Fibroblast of pulmonary artery (primary cell): ENCODE measurements at regions not wholly inside any gene's neighbourhood (a gene's known extent, or its start where the extent isn't known, plus 50 kb on each side); places are given as distances from the start of the nearest gene placed in this dataset.

Source experiments
- DNase-seq: peaks from one replicate; pipeline ENCODE4 v3.0.0-alpha.2; 2010; ENCODE audit warnings: low read depth
- H3K4me3 ChIP-seq: replicated peaks from 2 replicates; pipeline ENCODE4 v1.5.1; 2011; ENCODE audit warnings: low read depth, mild to moderate bottlenecking, control low read depth, low read length, moderate library complexity
- TF ChIP-seq, protein P1 (sequence below): IDR thresholded peaks from 2 replicates; pipeline ENCODE4 v1.5.1; 2011; ENCODE audit warnings: mild to moderate bottlenecking, control low read depth, low read length, inconsistent platforms; ENCODE audit errors: missing control alignments

- TF ChIP-seq, protein P1, sequence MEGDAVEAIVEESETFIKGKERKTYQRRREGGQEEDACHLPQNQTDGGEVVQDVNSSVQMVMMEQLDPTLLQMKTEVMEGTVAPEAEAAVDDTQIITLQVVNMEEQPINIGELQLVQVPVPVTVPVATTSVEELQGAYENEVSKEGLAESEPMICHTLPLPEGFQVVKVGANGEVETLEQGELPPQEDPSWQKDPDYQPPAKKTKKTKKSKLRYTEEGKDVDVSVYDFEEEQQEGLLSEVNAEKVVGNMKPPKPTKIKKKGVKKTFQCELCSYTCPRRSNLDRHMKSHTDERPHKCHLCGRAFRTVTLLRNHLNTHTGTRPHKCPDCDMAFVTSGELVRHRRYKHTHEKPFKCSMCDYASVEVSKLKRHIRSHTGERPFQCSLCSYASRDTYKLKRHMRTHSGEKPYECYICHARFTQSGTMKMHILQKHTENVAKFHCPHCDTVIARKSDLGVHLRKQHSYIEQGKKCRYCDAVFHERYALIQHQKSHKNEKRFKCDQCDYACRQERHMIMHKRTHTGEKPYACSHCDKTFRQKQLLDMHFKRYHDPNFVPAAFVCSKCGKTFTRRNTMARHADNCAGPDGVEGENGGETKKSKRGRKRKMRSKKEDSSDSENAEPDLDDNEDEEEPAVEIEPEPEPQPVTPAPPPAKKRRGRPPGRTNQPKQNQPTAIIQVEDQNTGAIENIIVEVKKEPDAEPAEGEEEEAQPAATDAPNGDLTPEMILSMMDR, result no peak
- no peak overlapping the region for H3K4me3 ChIP-seq
- DNase-seq, result no peak
These were observed 771.6 kb downstream of the LRFN5 start for GRCh38 chr14:42378274-42378673.

GRCh38 chr14:42374332-42374731 is 767.7 kb downstream of the LRFN5 start:
- TF ChIP-seq, protein P1, result no peak
- no peak for DNase-seq
- no peak overlapping the region for H3K4me3 ChIP-seq

DNA sequence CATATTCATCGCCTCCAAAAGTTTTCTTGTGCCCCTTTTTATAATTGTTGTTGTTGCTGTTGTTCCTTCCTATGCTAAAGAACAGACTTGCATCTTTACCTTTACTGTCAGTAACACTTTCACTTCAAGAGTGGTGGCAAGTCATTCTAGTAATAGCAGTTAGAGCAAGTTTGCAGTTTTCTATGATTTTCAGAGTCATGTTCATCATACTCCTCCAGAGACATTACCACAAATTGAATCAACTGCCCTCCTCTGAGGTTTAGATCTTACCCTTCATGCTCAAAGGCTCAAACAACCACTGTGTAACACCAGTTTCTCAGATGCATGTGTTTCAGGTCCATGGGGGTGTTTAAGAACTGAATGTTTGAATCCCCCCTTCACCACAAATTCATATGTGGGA is 763.4 kb downstream of the LRFN5 start:
- no peak overlapping the region for H3K4me3 ChIP-seq
- TF ChIP-seq, protein P1, result no peak
- DNase-seq, result no peak

GRCh38 chr14:42368234-42368633 is 761.6 kb downstream of the LRFN5 start:
- TF ChIP-seq, protein P1, result no peak
- no peak for DNase-seq
- no peak overlapping the region for H3K4me3 ChIP-seq

DNA sequence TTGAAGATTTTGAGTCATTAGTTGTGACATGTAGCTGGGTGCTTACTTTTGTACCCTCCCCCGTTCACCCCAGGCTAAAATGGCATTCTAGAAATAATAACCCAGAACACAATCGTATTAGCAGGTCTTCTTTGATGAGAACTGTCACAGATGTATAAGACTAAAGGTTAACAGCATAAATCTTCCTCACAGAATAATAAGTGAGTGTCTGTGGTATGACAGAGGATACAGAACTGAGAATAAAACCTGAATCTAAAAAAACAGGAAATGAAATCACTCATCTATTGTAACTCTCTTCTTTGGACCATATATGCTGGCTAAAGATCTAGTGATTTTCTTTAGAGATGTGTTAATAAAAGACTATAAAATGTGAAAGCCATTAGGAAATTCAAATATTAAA is 746.6 kb downstream of the LRFN5 start:
- H3K4me3 ChIP-seq, result no peak overlapping the region
- no peak for DNase-seq
- TF ChIP-seq, protein P1, result no peak

DNA sequence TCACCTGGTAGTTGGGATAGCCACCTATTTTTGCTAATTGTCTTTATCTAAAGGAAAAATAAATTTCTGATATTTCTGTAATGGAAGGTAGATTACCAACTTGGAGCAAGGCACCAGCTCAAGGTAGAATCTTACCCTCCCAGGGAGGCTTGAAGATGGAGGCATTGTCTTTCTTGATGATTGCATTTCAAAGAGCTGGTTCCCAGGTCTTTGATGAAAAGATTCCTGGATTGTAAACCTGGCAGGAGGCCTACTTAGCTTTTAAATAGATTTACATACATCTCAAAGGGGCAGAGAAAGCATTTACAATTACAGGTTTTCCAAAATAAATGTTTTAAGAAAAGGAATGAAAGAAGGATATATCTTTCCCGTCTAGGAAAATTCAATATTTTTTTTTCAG is 729.2 kb downstream of the LRFN5 start:
- TF ChIP-seq, protein P1, result no peak

GRCh38 chr14:42334931-42335330 is 728.3 kb downstream of the LRFN5 start:
- TF ChIP-seq, protein P1, result no peak
- no peak overlapping the region for H3K4me3 ChIP-seq
- DNase-seq, result no peak

More for the DNA sequence above, 729.2 kb downstream of the LRFN5 start:
- no peak for DNase-seq
- H3K4me3 ChIP-seq, result no peak overlapping the region
